ENCODE measurements at regions not wholly inside any gene's neighbourhood (a gene's known extent, or its start where the extent isn't known, plus 50 kb on each side); places are given as distances from the start of the nearest gene placed in this dataset.

DNA sequence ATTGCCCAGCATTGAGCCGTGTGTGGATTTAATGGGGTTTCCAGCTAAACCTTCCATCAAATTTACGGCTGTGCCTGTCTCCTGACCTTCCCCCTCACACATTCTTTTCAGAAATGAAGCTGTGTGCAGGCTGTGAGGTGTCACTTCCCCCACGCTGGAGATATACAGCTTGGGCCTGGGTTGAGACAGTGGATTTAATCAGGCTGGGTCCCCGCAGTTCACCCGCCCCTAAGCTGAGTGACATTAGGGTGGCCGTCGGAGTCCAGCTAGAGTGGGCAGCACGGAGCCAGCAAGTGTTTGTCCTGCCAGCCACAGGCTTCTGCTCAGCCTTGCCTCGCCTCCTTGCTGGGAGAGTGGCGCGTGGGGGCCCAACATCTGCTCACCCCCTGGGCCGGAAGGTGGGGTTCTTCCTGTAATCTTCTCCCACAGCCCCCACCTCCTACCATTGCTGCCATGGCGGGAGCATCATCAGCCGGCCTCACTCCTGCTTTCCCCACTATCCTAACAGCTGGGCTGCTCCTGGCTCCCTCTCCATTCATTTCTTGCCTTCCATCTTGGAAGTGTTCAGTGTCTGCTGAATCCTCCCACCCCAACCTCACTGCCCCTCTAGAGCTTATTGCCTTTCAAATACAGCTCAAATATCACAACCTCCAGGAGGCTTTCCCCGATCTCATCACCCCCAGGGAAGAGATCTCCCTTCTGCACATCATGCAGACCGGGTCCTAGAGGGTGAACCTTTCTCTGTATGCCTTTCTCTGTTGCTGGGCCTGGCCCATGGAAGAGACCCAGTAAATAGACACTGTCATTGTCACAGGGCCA lies 149.0 kb downstream of the GLI2 start:
- DNase-seq: no peak

DNA sequence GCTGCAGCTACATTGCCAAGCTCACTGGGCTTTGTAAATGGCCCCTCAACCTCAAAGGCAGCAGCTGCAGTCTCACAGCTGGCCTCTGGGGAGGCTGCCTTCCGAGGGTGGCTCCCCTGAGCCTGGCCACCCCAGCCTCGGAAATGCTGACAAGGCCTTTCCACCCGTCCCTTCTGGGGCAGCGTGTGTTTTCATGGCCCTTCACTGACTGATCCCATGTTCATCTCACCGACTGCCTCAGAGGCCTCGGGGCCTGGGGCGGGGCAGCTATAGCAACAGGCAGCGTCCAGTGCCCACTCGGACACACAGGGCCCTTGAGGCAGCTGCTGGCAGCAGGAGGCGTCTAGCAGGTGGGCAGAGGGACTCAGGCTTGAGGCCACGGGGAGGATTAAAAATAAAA lies 149.7 kb downstream of the GLI2 start:
- DNase-seq: no peak

DNA sequence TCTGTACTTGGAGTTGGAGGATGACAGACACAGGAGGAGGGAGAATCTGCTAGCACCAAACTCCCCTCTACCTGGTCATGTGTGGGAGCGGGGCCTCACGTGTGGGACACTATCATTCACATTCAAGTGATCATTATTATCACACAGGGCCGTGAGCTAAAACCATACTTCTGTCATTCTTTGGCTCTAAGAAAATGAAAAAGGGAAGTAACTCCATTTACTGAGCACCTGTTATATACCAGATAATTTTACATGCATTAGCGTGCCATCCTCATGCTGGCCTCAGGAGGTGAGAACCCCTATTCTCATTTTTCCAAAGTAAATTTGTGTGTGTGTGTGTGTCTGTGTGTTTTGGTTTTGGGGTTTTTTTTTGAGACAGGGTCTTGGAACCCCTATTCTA lies 150.1 kb downstream of the GLI2 start:
- DNase-seq: no peak

DNA sequence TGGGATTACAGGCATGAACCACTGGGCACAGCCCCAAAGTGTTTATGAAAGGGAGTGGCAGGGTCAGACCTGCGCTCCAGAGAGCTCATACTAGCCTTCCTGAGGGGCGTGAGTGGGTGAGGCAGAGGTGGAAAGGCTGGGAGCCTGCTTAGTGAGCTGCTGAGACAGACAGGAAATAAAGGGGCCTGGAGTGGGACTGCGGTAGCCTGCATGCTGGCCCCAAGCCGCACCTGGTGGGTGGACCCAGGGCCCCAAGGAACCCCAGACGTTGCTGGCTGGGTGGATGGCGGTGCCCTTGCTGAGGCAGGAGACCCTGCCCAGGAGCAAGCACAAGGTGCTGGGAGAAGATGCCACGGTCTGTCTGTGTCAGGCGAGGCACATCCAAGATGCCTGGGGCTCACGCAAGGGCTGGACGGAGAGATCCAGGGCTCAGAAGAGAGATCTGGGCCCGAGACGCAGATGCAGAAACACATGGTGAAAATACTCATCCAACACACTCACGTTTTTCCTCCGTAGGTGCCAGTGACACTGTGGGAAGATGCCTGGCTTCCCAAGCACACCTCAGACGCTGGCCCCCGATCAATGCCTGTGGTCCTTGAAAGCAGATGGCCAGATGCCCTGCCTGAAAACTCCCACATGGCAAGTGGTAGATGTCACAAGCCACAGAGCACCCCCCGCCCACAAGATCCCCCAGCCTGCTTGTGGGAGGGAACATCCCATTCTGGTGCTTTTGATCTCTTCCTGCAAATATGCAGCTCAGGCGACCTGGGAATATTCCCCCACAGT lies 151.1 kb downstream of the GLI2 start:
- no peak for DNase-seq

GRCh38 chr2:120887320-120887697 lies 151.6 kb downstream of the GLI2 start:
- DNase-seq: no peak

GRCh38 chr2:120887741-120888231 lies 152.1 kb downstream of the GLI2 start:
- no peak for DNase-seq

GRCh38 chr2:120888851-120889250 lies 153.2 kb downstream of the GLI2 start:
- DNase-seq: no peak

- DNase-seq: no peak
Measured at GRCh38 chr2:120889936-120890335, 154.3 kb downstream of the GLI2 start.

- DNase-seq: no peak
Measured at GRCh38 chr2:120890566-120891360, 155.1 kb downstream of the GLI2 start.

- DNase-seq: no peak
Measured at GRCh38 chr2:120892271-120892966, 156.8 kb downstream of the GLI2 start.

DNA sequence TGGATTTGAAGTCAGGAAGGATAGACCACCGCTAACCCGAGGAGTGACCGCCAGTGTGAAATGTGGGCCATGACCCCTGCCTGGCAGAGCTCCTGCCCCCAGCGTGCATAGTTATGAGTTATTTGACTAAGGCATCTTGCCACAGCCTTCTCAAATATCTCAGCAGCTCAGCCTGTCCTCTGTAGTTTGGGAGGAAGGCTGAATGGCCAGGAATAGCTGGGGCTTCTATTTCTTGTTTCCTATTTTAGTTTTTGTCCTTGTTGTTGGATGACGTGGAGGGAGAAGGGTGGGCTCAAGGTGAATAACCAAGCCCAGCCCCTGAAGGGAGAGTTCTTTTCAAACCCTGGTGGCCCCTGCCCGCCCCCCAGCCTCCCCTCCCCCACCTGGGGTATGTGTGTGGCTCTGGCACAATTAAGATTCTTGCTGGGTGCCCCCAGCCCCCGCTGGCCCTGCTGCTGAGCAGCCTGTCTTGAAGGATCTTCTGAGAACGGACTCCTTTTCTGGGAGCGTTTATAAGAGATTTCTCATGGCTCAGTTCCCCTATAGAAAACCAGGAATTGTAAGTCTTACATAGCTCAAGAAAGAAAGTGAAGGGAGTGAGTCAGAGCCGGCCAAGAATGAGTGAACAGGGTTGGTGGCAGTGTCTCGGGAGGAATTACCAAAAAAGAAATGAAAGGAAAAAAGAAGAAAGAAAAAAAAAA lies 157.4 kb downstream of the GLI2 start:
- no peak for DNase-seq

DNA sequence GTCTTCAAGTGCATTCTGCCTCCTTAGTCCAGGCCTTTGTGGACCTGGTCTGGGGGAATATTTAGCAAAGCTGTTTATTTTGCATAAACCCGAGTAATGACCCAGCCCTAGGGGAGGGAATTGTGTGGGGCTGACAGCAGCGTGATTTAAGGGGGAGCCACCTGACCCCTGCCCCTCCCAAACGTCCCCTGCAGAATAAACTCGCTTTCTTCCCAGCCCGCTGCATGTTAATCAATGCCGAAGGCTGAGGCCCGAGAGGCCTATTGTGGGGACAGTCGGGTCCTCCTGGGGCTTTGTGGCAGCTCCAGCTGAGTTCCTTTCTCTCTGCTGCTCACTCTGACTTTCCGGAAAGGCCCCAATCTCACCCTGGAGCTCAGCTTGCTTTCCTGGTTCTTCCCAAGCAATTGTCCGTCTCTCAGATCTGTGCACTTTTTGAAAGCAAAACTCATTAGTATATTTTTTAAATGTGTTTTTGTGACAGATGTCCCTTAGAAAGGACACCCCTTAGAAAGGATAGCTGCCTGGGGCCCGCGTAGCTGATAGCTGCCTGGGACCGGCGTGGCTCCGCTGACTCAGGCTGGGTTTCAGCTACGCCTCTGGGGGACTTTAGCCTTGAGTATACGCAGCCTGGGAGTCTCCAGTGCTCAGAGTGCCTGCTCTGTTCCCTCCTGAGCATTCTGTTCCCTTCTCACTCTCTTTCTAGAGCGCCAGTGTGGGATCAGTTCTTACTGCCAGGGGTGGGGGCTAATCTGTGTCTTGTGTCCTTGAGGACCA lies 158.3 kb downstream of the GLI2 start:
- no peak for DNase-seq

- DNase-seq: no peak
Measured at GRCh38 chr2:120894966-120895365, 159.3 kb downstream of the GLI2 start.

GRCh38 chr2:120896126-120896525 lies 160.5 kb downstream of the GLI2 start:
- DNase-seq: no peak

- no peak for DNase-seq
Measured at GRCh38 chr2:120896901-120897300, 161.2 kb downstream of the GLI2 start.

DNA sequence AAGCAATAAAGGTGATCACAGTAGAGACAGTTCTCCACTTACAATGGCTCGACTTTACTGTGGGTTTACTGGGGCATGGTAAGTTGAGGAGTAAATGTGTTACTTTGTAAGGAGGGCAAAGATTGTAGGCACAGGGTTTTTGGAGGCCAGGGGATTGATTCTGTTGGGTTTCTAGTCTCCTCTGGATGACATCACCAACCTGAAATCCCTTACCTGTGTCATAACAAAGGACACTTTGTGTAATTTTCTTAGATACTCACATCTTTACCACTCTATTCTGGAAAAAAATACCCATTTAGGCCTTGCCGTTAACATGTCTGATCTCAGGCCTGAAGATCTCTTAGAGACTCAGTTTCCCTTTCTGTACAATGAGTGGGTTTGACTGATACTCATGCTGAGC lies 161.7 kb downstream of the GLI2 start:
- no peak for DNase-seq

- DNase-seq: no peak
Measured at GRCh38 chr2:120898496-120898895, 162.8 kb downstream of the GLI2 start.

DNA sequence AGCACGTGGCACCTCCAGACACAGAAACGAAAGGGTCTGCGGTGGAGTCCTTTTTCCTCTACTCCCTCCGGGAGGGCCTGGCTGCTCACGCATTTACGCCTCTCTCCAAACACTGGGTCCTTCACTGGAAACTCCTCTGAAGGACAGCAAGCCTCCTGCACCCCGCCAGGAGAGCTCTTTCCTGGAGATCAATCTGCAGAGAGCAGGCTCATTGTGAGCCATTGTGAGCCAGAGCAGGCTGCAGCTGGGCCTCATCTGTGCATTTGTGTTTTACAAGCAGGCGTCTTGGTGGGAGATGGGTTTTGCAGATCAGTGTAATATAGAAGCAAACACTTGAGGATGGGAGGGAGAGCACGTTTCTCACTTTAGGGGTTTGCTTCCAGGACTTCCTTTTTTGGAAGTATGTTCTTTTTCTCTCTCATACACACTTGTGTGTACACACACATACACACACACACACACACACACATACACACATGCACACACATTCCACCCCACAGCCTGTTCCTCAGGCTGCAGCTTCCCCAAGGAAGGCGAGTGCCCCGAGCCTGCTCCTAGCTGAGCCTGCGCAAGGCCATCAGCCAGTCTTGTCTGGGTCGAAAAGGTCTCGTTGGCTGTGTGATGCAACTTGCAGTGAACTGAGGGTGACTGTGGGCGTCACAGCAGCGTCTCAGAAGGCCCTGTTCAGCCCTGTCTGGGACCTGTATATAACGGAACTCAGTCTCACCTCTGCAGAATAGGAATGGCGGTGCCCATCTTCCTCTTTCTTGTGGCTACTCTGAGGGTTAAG lies 163.5 kb downstream of the GLI2 start:
- DNase-seq: no peak

DNA sequence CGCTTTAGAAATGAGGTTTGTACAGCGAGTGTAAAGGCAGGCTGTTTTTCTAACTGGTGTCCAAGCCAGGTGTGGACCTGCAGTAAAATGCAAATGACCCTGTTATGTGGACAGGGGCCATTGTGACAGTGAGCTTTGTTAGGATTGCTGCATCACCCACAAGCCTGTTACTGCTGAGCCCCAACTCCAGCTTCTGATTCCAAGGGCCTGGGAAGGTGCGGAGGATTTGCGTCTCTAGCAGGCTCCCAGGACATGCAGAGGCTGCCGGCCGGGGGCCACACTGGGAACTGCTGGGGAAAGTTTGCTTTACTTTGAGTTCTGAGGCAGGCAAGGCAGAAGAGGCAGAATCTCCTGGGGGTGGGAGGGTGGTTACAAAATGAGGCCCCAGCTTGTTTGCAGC lies 164.1 kb downstream of the GLI2 start:
- no peak for DNase-seq

DNA sequence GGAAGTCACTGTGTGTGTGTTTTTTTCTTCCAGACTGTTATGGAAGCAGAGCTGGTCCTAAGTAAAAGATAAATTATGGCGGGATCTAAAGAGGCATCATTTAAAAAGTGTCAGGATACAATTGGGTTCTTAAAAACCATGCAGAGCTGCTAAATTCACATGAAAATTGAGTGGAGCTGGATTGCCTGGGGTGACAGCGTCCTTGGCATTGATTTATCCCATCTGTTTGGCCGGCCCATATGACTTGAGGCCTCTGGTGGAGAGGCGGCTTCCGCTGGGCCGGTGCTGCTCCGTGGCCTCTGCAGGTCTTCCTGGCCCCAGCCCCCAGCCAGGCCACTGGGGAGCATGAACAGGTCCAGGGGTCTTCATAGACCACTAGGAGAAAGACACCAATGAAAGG lies 165.5 kb downstream of the GLI2 start:
- DNase-seq: no peak

Measured in AML-193 (cell line).